Neuronal stem cell (in vitro differentiated cells): ENCODE measurements at regions not wholly inside any gene's neighbourhood (a gene's known extent, or its start where the extent isn't known, plus 50 kb on each side); places are given as distances from the start of the nearest gene placed in this dataset.
"Not testable (repeated sequence)": the region's sequence is repeated elsewhere in the genome, so short reads cannot be mapped to it uniquely, and the experiment has no call there.

ENCODE experiments used
- DNase-seq: peaks from one replicate; pipeline ENCODE4 v3.0.0-alpha.2; 2013; ENCODE audit warnings: low spot score
- H2AFZ ChIP-seq: one replicate; pipeline ENCODE4 v1.6.1; 2013; ENCODE audit warnings: mild to moderate bottlenecking, low read length, inconsistent platforms
- H2AK5ac ChIP-seq: 2 replicates; pipeline ENCODE4 v1.6.1; 2013; ENCODE audit warnings: low read depth, mild to moderate bottlenecking, inconsistent platforms, low read length, moderate library complexity, mixed read lengths
- H2BK120ac ChIP-seq: 2 replicates; pipeline ENCODE4 v1.6.1; 2013; ENCODE audit warnings: low read depth, mild to moderate bottlenecking, inconsistent platforms, low read length, moderate library complexity, mixed read lengths
- H2BK12ac ChIP-seq: one replicate; pipeline ENCODE4 v1.6.1; 2013; ENCODE audit warnings: low read length, inconsistent platforms
- H2BK15ac ChIP-seq: 2 replicates; pipeline ENCODE4 v1.6.1; 2013; ENCODE audit warnings: mild to moderate bottlenecking, low read length, inconsistent platforms, mixed read lengths
- H2BK5ac ChIP-seq: one replicate; pipeline ENCODE4 v1.6.1; 2013; ENCODE audit warnings: inconsistent platforms, mild to moderate bottlenecking, low read length, moderate library complexity
- H3K14ac ChIP-seq: one replicate; pipeline ENCODE4 v1.6.1; 2013; ENCODE audit warnings: low read length, inconsistent platforms
- H3K18ac ChIP-seq: 2 replicates; pipeline ENCODE4 v1.6.1; 2013; ENCODE audit warnings: low read length, inconsistent platforms
- H3K23ac ChIP-seq: 2 replicates; pipeline ENCODE4 v1.6.1; 2013; ENCODE audit warnings: low read depth, mild to moderate bottlenecking, mixed read lengths, low read length, inconsistent platforms; ENCODE audit not compliant: poor library complexity
- H3K27ac ChIP-seq: replicated peaks from 3 replicates; pipeline ENCODE4 v1.5.1; 2013; ENCODE audit warnings: low read length, inconsistent platforms
- H3K27me3 ChIP-seq, 3 experiments: 2 replicates each; pipeline ENCODE4 v1.6.1; 2013; ENCODE audit warnings: low read length in 3 of 3, mild to moderate bottlenecking in 2 of 3, inconsistent platforms in 1 of 3, low read depth in 1 of 3, mixed read lengths in 1 of 3, moderate library complexity in 1 of 3; ENCODE audit not compliant: control insufficient read depth in 3 of 3, insufficient read depth in 3 of 3
- H3K36me3 ChIP-seq, 2 donors: replicated peaks in 1 of 2; 2 replicates each; pipeline ENCODE4 v1.6.1; 2013; ENCODE audit warnings: low read length in 2 of 2; ENCODE audit not compliant: control insufficient read depth in 2 of 2, insufficient read depth in 2 of 2
- H3K4ac ChIP-seq: 2 replicates; pipeline ENCODE4 v1.6.1; 2013; ENCODE audit warnings: inconsistent platforms, mild to moderate bottlenecking, low read length, moderate library complexity
- H3K4me1 ChIP-seq, 2 donors: 1 replicate in 1 of 2; 2 replicates in 1 of 2; pipeline ENCODE4 v1.6.1; 2013; ENCODE audit warnings: low read length in 2 of 2, low read depth in 1 of 2; ENCODE audit not compliant: control insufficient read depth in 2 of 2, insufficient read depth in 1 of 2
- H3K4me2 ChIP-seq: one replicate; pipeline ENCODE4 v1.6.1; 2013; ENCODE audit warnings: mild to moderate bottlenecking, low read length, inconsistent platforms; ENCODE audit not compliant: insufficient read depth, poor library complexity, severe bottlenecking
- H3K4me3 ChIP-seq, 2 donors: 2 replicates each; pipeline ENCODE4 v1.5.1; 2013; ENCODE audit warnings: low read length in 2 of 2, mild to moderate bottlenecking in 2 of 2, inconsistent platforms in 1 of 2, moderate library complexity in 1 of 2
- H3K79me1 ChIP-seq: one replicate; pipeline ENCODE4 v1.6.1; 2013; ENCODE audit warnings: low read depth, mild to moderate bottlenecking, inconsistent platforms, low read length, moderate library complexity
- H3K9ac ChIP-seq: one replicate; pipeline ENCODE4 v1.6.1; 2013; ENCODE audit warnings: mild to moderate bottlenecking, low read depth, low read length, inconsistent platforms; ENCODE audit not compliant: poor library complexity
- H3K9me3 ChIP-seq, 2 donors: replicated peaks in 1 of 2; 2 replicates each; pipeline versions ENCODE3 to v1.6.1; 2013; ENCODE audit warnings: low read length in 2 of 2, mild to moderate bottlenecking in 2 of 2, inconsistent platforms in 1 of 2, low read depth in 1 of 2, mixed read lengths in 1 of 2, moderate library complexity in 1 of 2; ENCODE audit not compliant: control insufficient read depth in 2 of 2, insufficient read depth in 1 of 2
- H4K8ac ChIP-seq: one replicate; pipeline ENCODE4 v1.6.1; 2013; ENCODE audit warnings: low read depth, mild to moderate bottlenecking, inconsistent platforms, low read length, moderate library complexity
- H4K91ac ChIP-seq: one replicate; pipeline ENCODE4 v1.6.1; 2013; ENCODE audit warnings: low read length, low read depth, mild to moderate bottlenecking, inconsistent platforms; ENCODE audit not compliant: poor library complexity
- WGBS, 2 donors: extraction: QIAGEN DNeasy Blood & Tissue Kit; methylation state at CpG; one replicate each; pipeline ENCODE4 v1.1.7; 2013; ENCODE audit warnings: missing lambda C conversion rate in 2 of 2, mixed read lengths in 1 of 2; ENCODE audit not compliant: insufficient read length in 2 of 2, insufficient replicate concordance in 1 of 2; ENCODE audit errors: extremely low coverage in 2 of 2; 5-methylcytosine and 5-hydroxymethylcytosine counted together

GRCh38 chr1:189139748-189140147 lies 1337.9 kb downstream of the BRINP3 start:
- not testable (repeated sequence) for H3K4me2 ChIP-seq, H3K79me1 ChIP-seq
- WGBS, 2 donors: no CpG with 5 or more reads among the region's 29 CpGs

GRCh38 chr1:189141056-189141455 lies 1336.6 kb downstream of the BRINP3 start:
- H3K79me1 ChIP-seq: no peaks in the 10 kb centered on the region
- no peak overlapping the region for H3K27ac ChIP-seq
- H3K9ac ChIP-seq: no peak overlapping the region
- no peak overlapping the region for H2AK5ac ChIP-seq
- H3K23ac ChIP-seq: no peak overlapping the region
- DNase-seq: no peak
- H3K4me1 ChIP-seq: no peaks in the 10 kb centered on the region
- H2BK15ac ChIP-seq: no peak overlapping the region
- H2BK12ac ChIP-seq: no peak overlapping the region
- H2BK120ac ChIP-seq: no peak overlapping the region
- H3K4me2 ChIP-seq: no peak overlapping the region
- no peak overlapping the region for H3K18ac ChIP-seq
- H2AFZ ChIP-seq: no peak overlapping the region
- no peak overlapping the region for H4K8ac ChIP-seq
- H3K4ac ChIP-seq: no peak overlapping the region
- no peak overlapping the region for H3K14ac ChIP-seq
- H3K27me3 ChIP-seq: no peaks in the 10 kb centered on the region
- WGBS, 2 donors: no CpG with 5 or more reads among the region's 2 CpGs
- H3K9me3 ChIP-seq: peaks cover 0 to 4% of the 10 kb centered on the region in 2 donors
- H3K4me3 ChIP-seq: no peak overlapping the region
- no peak overlapping the region for H4K91ac ChIP-seq
- H2BK5ac ChIP-seq: no peak overlapping the region
- H3K36me3 ChIP-seq: no peaks in the 10 kb centered on the region

More at GRCh38 chr1:189139748-189140147, 1337.9 kb downstream of the BRINP3 start:
- not testable (repeated sequence) for H3K23ac ChIP-seq, H2AK5ac ChIP-seq, H2BK15ac ChIP-seq, H3K4ac ChIP-seq, H3K9me3 ChIP-seq, DNase-seq, H2AFZ ChIP-seq, H3K4me1 ChIP-seq, H4K91ac ChIP-seq, H3K18ac ChIP-seq, H3K36me3 ChIP-seq, H3K14ac ChIP-seq, H2BK5ac ChIP-seq, H3K27ac ChIP-seq, H2BK12ac ChIP-seq, H4K8ac ChIP-seq, H2BK120ac ChIP-seq, H3K27me3 ChIP-seq, H3K9ac ChIP-seq, H3K4me3 ChIP-seq

- no peak overlapping the region for H3K4ac ChIP-seq
- WGBS, 2 donors: no CpG with 5 or more reads among the region's 21 CpGs
- H2BK15ac ChIP-seq: no peak overlapping the region
- no peaks in the 10 kb centered on the region for H3K9me3 ChIP-seq
- H2AK5ac ChIP-seq: no peak overlapping the region
- peak overlapping the region; percentile 11 for H3K4me2 ChIP-seq
- no peak overlapping the region for H3K9ac ChIP-seq
- H3K14ac ChIP-seq: no peak overlapping the region
- no peak overlapping the region for H2BK5ac ChIP-seq
- peak overlapping the region; percentile 11 for H2AFZ ChIP-seq
- H3K27me3 ChIP-seq: no peaks in the 10 kb centered on the region
- no peak for DNase-seq
- H3K4me1 ChIP-seq: no peaks in the 10 kb centered on the region
- no peaks in the 10 kb centered on the region for H3K79me1 ChIP-seq
- no peak overlapping the region for H4K8ac ChIP-seq
- no peak overlapping the region for H3K18ac ChIP-seq
- H3K23ac ChIP-seq: no peak overlapping the region
- peak overlapping the region in 1 of 2 donors; percentile 18 for H3K4me3 ChIP-seq
- no peak overlapping the region for H2BK12ac ChIP-seq
- no peaks in the 10 kb centered on the region for H3K36me3 ChIP-seq
- H3K27ac ChIP-seq: no peak overlapping the region
- no peak overlapping the region for H2BK120ac ChIP-seq
- no peak overlapping the region for H4K91ac ChIP-seq
These were observed 1327.9 kb downstream of the BRINP3 start for GRCh38 chr1:189149547-189150375.

- Histone ChIP-seq H3K36me3 (no peaks in the 10 kb centered on the region), H3K27me3 (no peaks in the 10 kb centered on the region), H3K9me3 (no peaks in the 10 kb centered on the region), H2BK5ac (no peak overlapping the region), H2BK12ac (no peak overlapping the region), H2AFZ (peak overlapping the region; percentile 53), H3K4me1 (no peaks in the 10 kb centered on the region), H3K4ac (no peak overlapping the region), H4K8ac (no peak overlapping the region), H3K4me2 (no peak overlapping the region), H2AK5ac (no peak overlapping the region), H3K23ac (no peak overlapping the region), H3K27ac (no peak overlapping the region), H2BK15ac (no peak overlapping the region), H3K9ac (no peak overlapping the region), H3K14ac (no peak overlapping the region), H3K79me1 (no peaks in the 10 kb centered on the region), H4K91ac (no peak overlapping the region), H2BK120ac (no peak overlapping the region), H3K4me3 (no peak overlapping the region), H3K18ac (no peak overlapping the region)
- no CpG with 5 or more reads among the region's 6 CpGs for WGBS, 2 donors
- no peak for DNase-seq
These were observed 1327.0 kb downstream of the BRINP3 start for GRCh38 chr1:189150624-189151023.
